ENCODE measurements at regions not wholly inside any gene's neighbourhood (a gene's known extent, or its start where the extent isn't known, plus 50 kb on each side); places are given as distances from the start of the nearest gene placed in this dataset.

DNA sequence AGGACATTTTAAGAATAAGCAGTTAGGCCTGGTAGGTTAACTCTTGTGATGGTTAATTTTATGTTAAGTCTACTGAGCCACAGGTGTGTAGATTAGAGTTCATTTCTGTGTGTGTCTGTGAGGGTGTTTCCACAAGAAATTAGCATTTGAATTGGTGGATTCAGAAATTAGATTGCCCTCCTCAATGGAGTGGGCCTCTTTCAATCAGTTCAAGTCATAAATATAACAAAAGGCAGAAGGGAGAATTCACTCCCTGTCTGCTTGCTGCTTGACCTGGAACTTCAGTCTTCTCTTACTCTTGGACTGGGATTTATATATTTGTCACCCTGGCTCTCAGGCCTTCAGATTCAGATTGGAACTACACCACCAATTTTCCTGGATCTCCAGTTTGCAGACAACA lies 55.3 kb upstream of the POM121L12 start:
- DNase-seq, result no peak

- no peak for DNase-seq
These were observed 62.3 kb upstream of the POM121L12 start for GRCh38 chr7:52973126-52973525.

GRCh38 chr7:52962402-52963076 lies 72.9 kb upstream of the POM121L12 start:
- no peak for DNase-seq

DNA sequence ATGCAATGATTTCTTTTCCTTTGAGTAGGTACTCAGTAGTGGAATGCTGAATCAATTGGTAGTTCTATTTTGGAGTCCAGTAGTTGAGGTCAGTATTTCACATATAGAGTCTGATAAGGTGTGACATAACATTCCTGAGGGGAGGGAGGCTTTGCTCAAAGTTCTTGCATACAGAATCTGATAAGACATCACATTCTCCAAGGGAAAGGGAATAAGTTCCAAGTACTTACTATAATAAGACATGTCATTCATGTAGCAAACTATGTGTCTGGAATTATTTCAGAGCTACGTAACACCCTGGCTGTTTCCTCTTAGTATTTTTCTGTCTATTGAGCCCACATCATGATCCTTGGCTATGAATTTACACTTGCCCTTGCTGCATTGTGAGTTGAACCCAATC lies 74.3 kb upstream of the POM121L12 start:
- DNase-seq, result no peak

GRCh38 chr7:52959878-52960660 lies 75.4 kb upstream of the POM121L12 start:
- DNase-seq, result no peak

GRCh38 chr7:52959336-52959735 lies 76.1 kb upstream of the POM121L12 start:
- DNase-seq, result no peak

- no peak for DNase-seq
These were observed 76.8 kb upstream of the POM121L12 start for GRCh38 chr7:52958621-52959140.

- DNase-seq, result no peak
These were observed 79.0 kb upstream of the POM121L12 start for GRCh38 chr7:52956379-52956915.

GRCh38 chr7:52955522-52955921 lies 79.9 kb upstream of the POM121L12 start:
- no peak for DNase-seq

- DNase-seq, result no peak
These were observed 90.5 kb upstream of the POM121L12 start for GRCh38 chr7:52944921-52945320.

GRCh38 chr7:52940481-52940880 lies 95.0 kb upstream of the POM121L12 start:
- DNase-seq, result no peak

DNA sequence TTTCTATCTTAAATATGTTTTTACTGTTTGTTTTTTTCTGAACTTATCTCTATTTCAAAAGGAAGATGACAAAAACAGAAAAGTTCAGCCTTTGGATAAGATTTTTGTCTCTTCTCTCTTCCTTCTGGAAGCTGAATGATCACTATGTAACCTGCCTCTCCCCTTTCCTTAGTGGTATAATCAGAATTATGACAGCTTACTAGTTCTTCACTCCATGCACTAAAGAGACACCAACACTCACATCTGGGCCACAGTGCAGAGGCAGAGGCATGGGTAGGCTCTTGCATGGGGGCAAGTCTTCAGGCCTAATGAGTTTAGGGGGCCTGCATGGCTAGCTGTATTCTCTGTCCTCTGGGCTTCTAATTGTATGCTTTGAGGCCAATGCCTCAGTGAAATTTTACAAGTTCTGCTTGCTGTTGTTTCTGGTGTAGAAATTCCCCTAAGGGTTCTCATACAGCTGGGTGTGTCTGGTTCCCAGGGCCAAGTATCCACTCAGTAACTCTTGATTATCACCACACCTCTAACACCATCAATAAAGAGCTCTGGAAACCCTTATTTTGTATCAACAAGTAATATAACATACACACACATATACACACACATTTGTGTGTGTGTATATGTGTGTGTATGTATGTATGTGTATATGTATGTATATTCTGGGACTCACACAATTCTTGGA lies 96.8 kb upstream of the POM121L12 start:
- no peak for DNase-seq

- no peak for DNase-seq
These were observed 98.7 kb upstream of the POM121L12 start for GRCh38 chr7:52936750-52937149.

DNA sequence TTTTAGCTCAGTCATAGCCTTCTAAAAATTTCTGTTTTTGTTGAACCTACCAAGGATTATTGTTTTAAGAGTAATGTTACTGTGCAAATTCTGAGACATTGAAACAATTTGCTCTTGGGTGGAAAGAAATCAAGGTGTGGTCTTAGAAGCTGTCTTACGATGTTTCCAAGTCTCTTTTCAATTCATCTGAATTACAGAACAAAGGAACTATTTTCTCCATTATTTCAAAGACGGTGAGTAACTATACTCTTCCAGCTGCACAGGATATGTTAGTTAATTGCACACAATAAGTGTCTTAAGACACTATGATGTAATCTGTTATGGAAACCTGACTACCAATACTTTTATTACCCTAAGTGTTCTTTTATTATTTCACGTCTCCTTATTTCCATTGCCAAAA lies 106.8 kb upstream of the POM121L12 start:
- DNase-seq, result no peak

DNA sequence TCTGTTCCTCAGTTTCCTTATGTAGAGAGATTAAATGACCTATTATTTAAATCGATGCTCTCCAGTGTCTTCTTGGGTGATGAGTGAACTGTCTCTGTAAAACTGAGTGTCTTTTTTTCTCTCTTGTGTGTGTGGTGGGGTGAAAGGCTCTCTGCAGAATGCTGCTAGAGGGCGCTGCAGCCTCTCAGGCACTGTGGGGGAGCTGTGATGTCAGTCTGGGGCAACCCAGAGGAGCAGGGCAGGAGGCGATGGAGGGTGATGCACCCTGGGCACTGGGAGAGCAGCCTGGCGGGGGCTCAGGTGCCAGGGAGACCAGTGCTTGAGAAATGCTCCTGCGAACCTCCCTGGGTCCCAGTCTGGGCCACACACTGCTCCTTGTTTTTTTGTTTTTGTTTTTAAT lies 110.1 kb upstream of the POM121L12 start:
- DNase-seq, result no peak

GRCh38 chr7:52920977-52921376 lies 114.5 kb upstream of the POM121L12 start:
- DNase-seq, result no peak

DNA sequence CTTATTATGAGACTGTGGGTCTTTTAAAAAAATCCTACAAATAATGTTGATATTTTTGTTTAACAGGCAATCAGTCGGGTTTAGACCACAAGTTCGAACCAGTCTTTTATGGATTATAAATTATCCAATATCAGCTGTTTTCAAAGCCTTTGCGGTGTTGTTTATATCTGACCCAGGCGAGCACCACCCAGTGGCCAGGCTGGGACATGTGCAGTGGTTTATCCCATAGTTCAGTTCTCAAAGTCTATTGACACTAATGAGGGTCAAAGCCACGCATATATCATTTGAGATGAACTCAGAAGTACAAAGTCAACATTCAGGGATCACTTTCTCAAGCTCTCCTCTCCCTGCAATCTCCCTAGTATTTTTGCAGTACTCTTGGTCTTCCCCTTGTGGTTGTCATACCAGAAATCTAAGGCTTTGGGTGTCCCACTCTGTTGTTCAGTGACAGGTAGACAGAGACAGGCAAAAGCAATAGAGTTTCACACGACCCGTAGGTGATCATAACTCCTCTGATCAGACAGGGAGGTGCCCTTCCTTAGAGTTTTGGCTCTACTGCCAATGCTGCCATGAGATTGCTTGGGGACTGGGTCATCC lies 117.4 kb upstream of the POM121L12 start:
- DNase-seq, result no peak

GRCh38 chr7:52911795-52912194 lies 123.6 kb upstream of the POM121L12 start:
- no peak for DNase-seq

DNA sequence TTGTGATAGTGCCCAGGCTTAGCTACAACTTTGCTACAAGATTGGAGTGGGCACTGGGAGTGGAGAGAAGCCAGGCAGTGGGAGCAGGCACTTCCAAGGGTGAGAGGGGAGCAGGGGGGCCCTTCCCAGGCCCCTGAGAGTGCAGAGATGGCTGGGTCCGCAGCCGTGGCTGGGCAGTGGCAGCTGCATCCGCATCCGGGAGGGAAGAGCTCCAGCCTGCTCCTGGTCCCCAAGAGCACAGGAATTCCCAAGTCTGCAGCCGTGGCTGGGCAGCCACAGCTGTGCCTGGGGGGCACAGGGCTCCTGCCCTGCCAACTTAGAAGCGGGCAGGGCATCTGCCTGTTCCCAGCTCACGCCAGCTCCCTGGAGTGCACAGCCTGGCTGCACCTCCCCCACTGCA lies 124.1 kb upstream of the POM121L12 start:
- no peak for DNase-seq

GRCh38 chr7:52909935-52910334 lies 125.5 kb upstream of the POM121L12 start:
- DNase-seq, result no peak

GRCh38 chr7:52909131-52909530 lies 126.3 kb upstream of the POM121L12 start:
- no peak for DNase-seq

- DNase-seq, result no peak
These were observed 137.7 kb upstream of the POM121L12 start for GRCh38 chr7:52897713-52898112.

- no peak for DNase-seq
These were observed 138.1 kb upstream of the POM121L12 start for GRCh38 chr7:52897288-52897687.
